ENCODE measurements at regions not wholly inside any gene's neighbourhood (a gene's known extent, or its start where the extent isn't known, plus 50 kb on each side); places are given as distances from the start of the nearest gene placed in this dataset.

- Histone ChIP-seq H3K79me2 (no peaks in the 10 kb centered on the region), H3K4me2 (ENCODE audit: low read length) (no peak overlapping the region), H3K27ac (no peak overlapping the region), H3K9ac (no peak overlapping the region), H2AFZ (no peak overlapping the region), H3K27me3 (ENCODE audit: control insufficient read depth, insufficient read depth, low read length) (no peaks in the 10 kb centered on the region), H3K4me3 (ENCODE audit: low read depth, low read length) (no peak overlapping the region), H3K4me1 (no peaks in the 10 kb centered on the region), H3K9me3 (ENCODE audit: control insufficient read depth, low read length) (no peaks in the 10 kb centered on the region), H3K36me3 (ENCODE audit: control insufficient read depth, insufficient read depth, low read length) (no peaks in the 10 kb centered on the region)
- no peak for TF ChIP-seq CTCF (IDR thresholded peaks at IDR 0.05)
These were observed 145.4 kb upstream of the C1orf174 start for GRCh38 chr1:4045397-4046010.

- TF ChIP-seq CTCF (IDR thresholded peaks at IDR 0.05) = no peak
- Histone ChIP-seq H3K9me3 (ENCODE audit: control insufficient read depth, low read length) (no peaks in the 10 kb centered on the region), H3K4me3 (ENCODE audit: low read depth, low read length) (no peak overlapping the region), H3K27me3 (ENCODE audit: control insufficient read depth, insufficient read depth, low read length) (no peaks in the 10 kb centered on the region), H3K36me3 (ENCODE audit: control insufficient read depth, insufficient read depth, low read length) (no peaks in the 10 kb centered on the region), H3K4me1 (no peaks in the 10 kb centered on the region), H3K79me2 (no peaks in the 10 kb centered on the region), H3K27ac (no peak overlapping the region), H3K9ac (no peak overlapping the region), H3K4me2 (ENCODE audit: low read length) (no peak overlapping the region), H2AFZ (no peak overlapping the region)
These were observed 146.9 kb upstream of the C1orf174 start for GRCh38 chr1:4046836-4047461.

GRCh38 chr1:4047666-4048065, 147.6 kb upstream of the C1orf174 start:
- no peak overlapping the region for H3K9ac ChIP-seq
- H3K79me2 ChIP-seq = no peaks in the 10 kb centered on the region
- H3K4me1 ChIP-seq = no peaks in the 10 kb centered on the region
- H3K27me3 ChIP-seq (ENCODE audit: control insufficient read depth, insufficient read depth, low read length) = no peaks in the 10 kb centered on the region
- H3K9me3 ChIP-seq (ENCODE audit: control insufficient read depth, low read length) = no peaks in the 10 kb centered on the region
- no peak for TF ChIP-seq CTCF (IDR thresholded peaks at IDR 0.05)
- H2AFZ ChIP-seq = no peak overlapping the region
- H3K4me3 ChIP-seq (ENCODE audit: low read depth, low read length) = no peak overlapping the region
- no peak overlapping the region for H3K4me2 ChIP-seq (ENCODE audit: low read length)
- no peaks in the 10 kb centered on the region for H3K36me3 ChIP-seq (ENCODE audit: control insufficient read depth, insufficient read depth, low read length)
- H3K27ac ChIP-seq = no peak overlapping the region

GRCh38 chr1:4048076-4048475, 148.0 kb upstream of the C1orf174 start:
- Histone ChIP-seq H3K9ac (no peak overlapping the region), H3K27ac (no peak overlapping the region), H3K9me3 (ENCODE audit: control insufficient read depth, low read length) (no peaks in the 10 kb centered on the region), H3K36me3 (ENCODE audit: control insufficient read depth, insufficient read depth, low read length) (no peaks in the 10 kb centered on the region), H3K4me3 (ENCODE audit: low read depth, low read length) (no peak overlapping the region), H3K27me3 (ENCODE audit: control insufficient read depth, insufficient read depth, low read length) (no peaks in the 10 kb centered on the region), H3K79me2 (no peaks in the 10 kb centered on the region), H3K4me2 (ENCODE audit: low read length) (no peak overlapping the region), H3K4me1 (no peaks in the 10 kb centered on the region), H2AFZ (no peak overlapping the region)
- TF ChIP-seq CTCF (IDR thresholded peaks at IDR 0.05) = no peak

GRCh38 chr1:4048921-4049320, 148.8 kb upstream of the C1orf174 start:
- Histone ChIP-seq H3K4me1 (no peaks in the 10 kb centered on the region), H3K9me3 (ENCODE audit: control insufficient read depth, low read length) (no peaks in the 10 kb centered on the region), H3K9ac (no peak overlapping the region), H3K79me2 (no peaks in the 10 kb centered on the region), H3K4me3 (ENCODE audit: low read depth, low read length) (no peak overlapping the region), H3K27me3 (ENCODE audit: control insufficient read depth, insufficient read depth, low read length) (no peaks in the 10 kb centered on the region), H3K4me2 (ENCODE audit: low read length) (no peak overlapping the region), H3K27ac (no peak overlapping the region), H3K36me3 (ENCODE audit: control insufficient read depth, insufficient read depth, low read length) (no peaks in the 10 kb centered on the region), H2AFZ (no peak overlapping the region)
- TF ChIP-seq CTCF (IDR thresholded peaks at IDR 0.05) = no peak

Data from parathyroid adenoma (tissue), 2 donors.